HT1080 (cell line): ENCODE measurements at regions not wholly inside any gene's neighbourhood (a gene's known extent, or its start where the extent isn't known, plus 50 kb on each side); places are given as distances from the start of the nearest gene placed in this dataset.
A peak's percentile ranks its signal among the peaks of the same experiment; 100 is the strongest.
"Not testable (repeated sequence)": the region's sequence is repeated elsewhere in the genome, so short reads cannot be mapped to it uniquely, and the experiment has no call there.

Source experiments
- DNase-seq: peaks from one replicate; pipeline ENCODE4 v3.0.0-alpha.2; 2015; ENCODE audit warnings: low read depth

- no peak for DNase-seq
Measured at GRCh38 chr22:22820076-22820475, 67.5 kb upstream of the IGLL5 start.

DNA sequence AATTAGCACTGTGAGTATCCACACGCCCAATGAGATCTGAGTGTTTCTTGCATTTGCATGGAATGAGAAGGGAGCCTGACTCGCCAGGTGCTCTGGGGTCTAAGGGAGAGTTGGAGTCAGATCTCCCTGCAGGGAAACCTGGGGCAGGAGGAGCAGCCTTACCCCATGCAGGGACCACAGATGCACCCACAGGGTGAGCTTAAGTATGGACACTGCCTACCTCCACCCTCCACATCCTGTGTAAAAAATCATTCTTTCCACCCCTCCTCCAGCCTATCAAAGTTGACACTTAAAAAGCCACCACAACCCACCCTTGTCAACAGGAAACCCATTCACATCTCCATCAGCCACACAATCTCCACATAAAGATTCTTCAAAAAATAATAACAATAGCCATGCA lies 67.0 kb upstream of the IGLL5 start:
- DNase-seq = no peak

- no peak for DNase-seq
Measured at GRCh38 chr22:22821340-22821739, 66.3 kb upstream of the IGLL5 start.

DNA sequence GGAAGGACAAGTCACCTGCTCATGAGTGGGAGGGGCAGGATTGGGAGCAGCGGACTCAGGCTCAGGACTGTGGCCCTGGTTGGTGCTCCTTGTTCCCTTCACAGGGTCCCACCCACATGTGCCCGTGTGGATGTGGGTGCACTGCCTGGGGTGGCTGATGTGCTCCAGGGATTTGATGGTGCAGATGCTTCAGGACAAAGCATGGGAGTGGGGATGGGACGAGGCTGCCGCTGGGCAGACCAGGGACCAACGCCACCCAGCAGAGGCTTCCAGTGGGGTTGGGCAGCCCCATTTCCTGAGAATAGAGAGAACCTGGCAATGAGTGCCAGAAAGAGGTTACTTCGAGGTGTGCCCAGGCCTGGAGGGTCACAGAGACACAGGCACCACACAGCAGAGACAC lies 65.5 kb upstream of the IGLL5 start:
- DNase-seq = no peak

GRCh38 chr22:22822553-22822952 lies 65.1 kb upstream of the IGLL5 start:
- DNase-seq = not testable (repeated sequence)

DNA sequence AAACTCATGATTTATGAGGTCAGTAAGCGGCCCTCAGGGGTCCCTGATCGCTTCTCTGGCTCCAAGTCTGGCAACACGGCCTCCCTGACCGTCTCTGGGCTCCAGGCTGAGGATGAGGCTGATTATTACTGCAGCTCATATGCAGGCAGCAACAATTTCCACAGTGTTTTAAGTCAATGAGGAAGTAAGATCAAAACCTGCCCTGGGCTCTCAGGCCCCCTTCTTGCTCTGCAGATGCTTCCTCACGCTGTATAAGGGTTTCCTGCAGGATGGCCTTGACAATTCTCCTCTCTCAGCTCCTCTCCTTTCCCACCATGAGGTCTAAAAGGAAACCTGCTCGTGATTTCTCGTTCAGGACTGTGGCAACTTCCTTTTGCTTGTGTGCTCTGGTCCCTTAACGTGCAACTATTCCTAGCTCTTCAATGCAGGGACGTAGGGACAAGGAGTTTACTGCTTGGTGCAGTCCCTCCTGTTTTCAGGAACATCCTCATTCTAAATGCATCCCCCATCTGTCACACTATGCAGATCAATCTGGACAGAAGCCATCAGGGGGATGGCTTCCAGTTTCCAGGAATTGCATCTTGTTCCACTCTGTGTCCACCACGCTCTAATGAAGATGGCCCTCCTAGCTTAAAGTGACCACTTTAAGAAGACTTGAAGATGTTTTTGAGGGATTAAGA lies 64.3 kb upstream of the IGLL5 start:
- no peak for DNase-seq

DNA sequence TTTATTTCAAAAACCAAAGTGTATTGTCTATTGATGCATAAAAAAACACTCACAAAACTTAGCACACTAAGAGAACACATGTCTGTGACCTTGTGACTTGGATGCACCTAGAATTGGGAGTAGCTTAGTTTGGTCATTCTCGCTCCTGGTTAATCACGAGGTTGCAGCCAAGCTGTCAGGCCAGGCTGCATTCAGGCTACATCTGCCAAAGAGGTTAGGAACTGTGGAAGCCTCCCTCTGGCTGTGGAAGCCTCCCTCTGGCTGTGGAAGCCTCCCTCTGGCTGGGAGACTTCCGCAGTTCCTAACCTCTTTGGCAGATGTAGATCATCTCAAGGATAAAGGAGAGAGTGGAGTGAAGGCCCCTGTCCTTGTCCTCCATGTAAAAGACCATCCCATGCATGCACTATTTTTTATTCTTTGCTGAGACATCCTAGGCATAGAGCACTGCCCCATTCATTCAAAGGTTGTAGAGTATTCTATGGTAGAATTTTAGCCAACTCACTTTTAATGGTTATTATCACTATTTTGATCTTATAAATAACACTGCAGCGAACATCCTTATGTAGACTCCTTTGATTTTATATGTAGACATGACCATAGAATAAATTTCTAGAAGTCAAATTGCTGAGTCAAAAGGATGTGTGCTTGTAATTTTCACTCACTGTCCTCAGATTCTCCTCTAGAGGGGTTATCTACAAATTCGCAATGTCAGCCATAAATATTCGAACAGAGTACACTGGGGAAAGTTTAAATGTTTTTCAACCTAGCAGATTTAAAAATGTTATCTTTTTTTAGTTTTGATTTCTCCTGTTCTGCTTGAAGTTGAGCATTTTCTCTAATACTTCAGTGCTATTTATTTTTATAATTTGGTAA lies 63.0 kb upstream of the IGLL5 start:
- DNase-seq = no peak

- DNase-seq = peak; percentile 19
Measured at GRCh38 chr22:22825213-22825593, 62.4 kb upstream of the IGLL5 start.

- DNase-seq = no peak
Measured at GRCh38 chr22:22827187-22827939, 60.3 kb upstream of the IGLL5 start.

- no peak for DNase-seq
Measured at GRCh38 chr22:22830193-22830592, 57.4 kb upstream of the IGLL5 start.

DNA sequence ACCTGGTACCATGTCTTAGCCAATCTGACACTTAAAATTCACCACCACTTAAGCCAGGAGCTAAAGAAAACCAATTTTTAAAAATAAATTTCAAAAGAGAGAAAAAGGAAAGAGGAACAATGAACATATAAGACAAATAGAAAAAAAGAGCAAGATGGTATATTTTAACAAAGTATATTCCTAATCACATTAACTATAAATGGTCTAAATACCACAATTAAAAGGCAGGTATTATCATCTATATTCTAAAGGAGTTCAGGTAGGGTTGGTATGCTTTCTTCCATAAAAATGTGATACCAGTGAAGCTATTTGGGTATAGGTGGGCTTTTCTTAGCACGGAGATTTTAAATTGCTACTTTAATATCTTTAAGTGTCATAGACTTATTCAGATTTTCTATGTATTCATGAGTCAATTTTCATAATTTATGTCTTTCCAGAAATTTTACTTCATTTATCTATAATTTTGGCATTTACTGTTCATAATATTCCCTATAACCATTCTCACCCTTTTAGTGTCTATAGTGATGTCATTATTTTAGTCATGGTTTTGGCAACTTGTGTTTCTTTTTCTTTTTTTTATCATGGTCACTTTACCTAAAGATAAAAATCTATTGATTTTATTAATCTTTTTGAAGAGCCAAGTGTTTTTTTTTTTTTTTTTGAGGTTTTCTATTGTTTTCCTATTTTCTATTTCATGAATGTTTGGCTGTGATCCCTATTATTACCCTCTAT lies 56.5 kb upstream of the IGLL5 start:
- DNase-seq = no peak

GRCh38 chr22:22833059-22833458 lies 54.6 kb upstream of the IGLL5 start:
- no peak for DNase-seq

DNA sequence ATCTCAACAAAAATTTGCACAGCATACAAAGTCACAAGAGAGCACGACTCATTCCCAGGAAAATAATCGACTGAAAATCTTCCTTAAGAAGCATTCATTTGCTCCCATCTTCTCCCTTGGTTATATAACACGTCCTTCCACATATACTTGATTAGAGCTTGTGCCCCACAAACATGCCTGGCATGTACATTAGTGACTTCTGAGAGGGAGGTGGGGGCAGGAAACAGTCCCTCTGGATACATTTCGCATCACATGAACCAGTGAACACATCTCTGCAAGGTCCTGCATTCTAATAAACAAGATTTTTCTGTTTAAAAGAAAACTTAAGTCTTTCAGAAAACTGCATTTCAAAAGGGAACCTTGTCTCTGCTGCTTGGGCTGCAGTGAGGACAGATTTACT lies 54.1 kb upstream of the IGLL5 start:
- DNase-seq = no peak

GRCh38 chr22:22834204-22834603 lies 53.4 kb upstream of the IGLL5 start:
- DNase-seq = no peak

- DNase-seq = no peak
Measured at GRCh38 chr22:22834783-22835182, 52.8 kb upstream of the IGLL5 start.

GRCh38 chr22:22835242-22835641 lies 52.4 kb upstream of the IGLL5 start:
- DNase-seq = no peak

GRCh38 chr22:22835771-22836291 lies 51.8 kb upstream of the IGLL5 start:
- DNase-seq = no peak

GRCh38 chr22:22836635-22837034 lies 51.0 kb upstream of the IGLL5 start:
- DNase-seq = no peak
